ENCODE measurements at regions not wholly inside any gene's neighbourhood (a gene's known extent, or its start where the extent isn't known, plus 50 kb on each side); places are given as distances from the start of the nearest gene placed in this dataset.

- Histone ChIP-seq H3K9me3 (no peaks in the 10 kb centered on the region), H3K4me3 (no peak overlapping the region), H3K27me3 (no peaks in the 10 kb centered on the region), H3K4me1 (no peaks in the 10 kb centered on the region), H3K27ac (no peak overlapping the region), H3K36me3 (no peaks in the 10 kb centered on the region)
- WGBS, 2 donors (ENCODE audit: low coverage in 1 of 2), result 57 to 60% methylated on average over 3 to 6 of the region's 6 CpGs
- in situ Hi-C loops (cut with MboI; ENCODE audit: low pct_ligation_motif_present in 1 of 4, low pct_unique_long_range_greater_than_20kb in 1 of 4, low sequenced_read_pairs in 3 of 4), result loop anchor here in 2 of 4 donors (25.0 kb wide), 2 partner anchors 128 to 447 kb away; no protein-coding TSS in a partner anchor
- intact Hi-C loops (cut with DNase I; ENCODE audit: low total_unique reads), result no loop called here
- no peak for TF ChIP-seq POLR2A (IDR thresholded peaks at IDR 0.05)
- TF ChIP-seq, protein P1, sequence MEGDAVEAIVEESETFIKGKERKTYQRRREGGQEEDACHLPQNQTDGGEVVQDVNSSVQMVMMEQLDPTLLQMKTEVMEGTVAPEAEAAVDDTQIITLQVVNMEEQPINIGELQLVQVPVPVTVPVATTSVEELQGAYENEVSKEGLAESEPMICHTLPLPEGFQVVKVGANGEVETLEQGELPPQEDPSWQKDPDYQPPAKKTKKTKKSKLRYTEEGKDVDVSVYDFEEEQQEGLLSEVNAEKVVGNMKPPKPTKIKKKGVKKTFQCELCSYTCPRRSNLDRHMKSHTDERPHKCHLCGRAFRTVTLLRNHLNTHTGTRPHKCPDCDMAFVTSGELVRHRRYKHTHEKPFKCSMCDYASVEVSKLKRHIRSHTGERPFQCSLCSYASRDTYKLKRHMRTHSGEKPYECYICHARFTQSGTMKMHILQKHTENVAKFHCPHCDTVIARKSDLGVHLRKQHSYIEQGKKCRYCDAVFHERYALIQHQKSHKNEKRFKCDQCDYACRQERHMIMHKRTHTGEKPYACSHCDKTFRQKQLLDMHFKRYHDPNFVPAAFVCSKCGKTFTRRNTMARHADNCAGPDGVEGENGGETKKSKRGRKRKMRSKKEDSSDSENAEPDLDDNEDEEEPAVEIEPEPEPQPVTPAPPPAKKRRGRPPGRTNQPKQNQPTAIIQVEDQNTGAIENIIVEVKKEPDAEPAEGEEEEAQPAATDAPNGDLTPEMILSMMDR (IDR thresholded peaks at IDR 0.05), result no peak
- TF ChIP-seq POLR2AphosphoS5 (IDR thresholded peaks at IDR 0.05), result no peak
- TF ChIP-seq EP300 (IDR thresholded peaks at IDR 0.05; ENCODE audit: low read depth), result no peak
- DNase-seq, result no peak
These were observed 163.9 kb downstream of the TSEN15 start for GRCh38 chr1:184215274-184215925.

DNA sequence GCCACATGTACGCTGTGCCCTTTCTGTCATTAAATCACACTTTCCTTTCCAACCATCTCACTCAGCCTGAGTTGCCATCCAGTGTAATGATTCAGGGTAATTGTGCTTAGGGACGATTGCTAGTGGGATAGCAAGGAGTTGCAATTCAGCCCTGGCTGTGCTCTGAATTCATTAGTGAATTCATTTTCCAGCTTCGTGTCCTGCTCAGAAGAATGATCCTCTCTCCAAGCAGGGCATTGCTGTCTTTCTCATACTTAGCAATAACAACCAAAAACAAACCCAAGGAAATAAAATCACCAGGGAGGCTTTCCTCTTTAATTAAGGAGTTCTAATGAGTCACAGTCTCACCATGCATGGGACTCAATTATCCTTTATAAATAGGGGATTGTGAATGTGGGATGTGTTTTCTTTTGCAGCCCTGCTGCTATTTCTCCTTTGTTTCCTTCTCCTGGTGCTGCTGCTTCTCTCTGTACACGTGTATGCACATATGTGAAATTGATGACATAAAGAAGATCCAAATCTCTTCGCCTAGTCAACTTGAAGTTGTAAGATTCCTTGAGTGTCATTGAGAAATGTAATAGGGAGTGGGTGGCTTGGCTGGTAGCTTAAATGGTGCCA is 167.0 kb downstream of the TSEN15 start:
- no peak for DNase-seq
- peaks cover 0 to 4% (median 0%) of the 10 kb centered on the region in 4 donors for H3K4me1 ChIP-seq
- in situ Hi-C loops (cut with MboI; ENCODE audit: low pct_ligation_motif_present in 1 of 4, low pct_unique_long_range_greater_than_20kb in 1 of 4, low sequenced_read_pairs in 3 of 4), result loop anchor here in 2 of 4 donors (25.0 kb wide), 2 partner anchors 131 to 444 kb away; no protein-coding TSS in a partner anchor
- intact Hi-C loops (cut with DNase I; ENCODE audit: low total_unique reads), result no loop called here
- no peak overlapping the region for H3K4me3 ChIP-seq
- H3K27ac ChIP-seq, result no peak overlapping the region
- WGBS, 2 donors (ENCODE audit: low coverage in 1 of 2), result 65 to 79% methylated on average over 3 to 5 of the region's 5 CpGs
- H3K27me3 ChIP-seq, result no peaks in the 10 kb centered on the region
- H3K9me3 ChIP-seq, result no peaks in the 10 kb centered on the region
- no peaks in the 10 kb centered on the region for H3K36me3 ChIP-seq
- no peak for TF ChIP-seq POLR2AphosphoS5 (IDR thresholded peaks at IDR 0.05)
- TF ChIP-seq POLR2A (IDR thresholded peaks at IDR 0.05), result no peak
- TF ChIP-seq, protein P1 (IDR thresholded peaks at IDR 0.05), result no peak
- TF ChIP-seq EP300 (IDR thresholded peaks at IDR 0.05; ENCODE audit: low read depth), result no peak

DNA sequence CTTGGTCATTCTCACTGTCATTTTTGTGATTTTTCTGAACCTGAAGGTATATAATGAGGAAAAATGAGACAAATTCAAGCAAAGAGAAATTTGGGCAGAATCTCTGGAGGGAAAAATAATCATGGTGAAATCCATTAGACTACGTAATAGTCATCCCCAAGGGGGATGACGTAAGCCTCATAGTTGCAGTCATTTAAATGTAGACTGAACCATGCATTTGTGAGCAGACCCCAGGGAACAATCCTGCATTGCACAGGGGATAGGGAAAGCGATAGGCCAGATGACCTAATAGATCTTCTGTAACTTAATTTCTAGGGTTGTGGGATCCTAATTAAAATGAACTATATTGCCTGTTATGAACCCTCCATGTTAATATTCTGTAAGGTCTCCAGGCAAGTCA is 167.4 kb upstream of the C1orf21 start:
- H3K27ac ChIP-seq, result no peak overlapping the region
- TF ChIP-seq, protein P1 (IDR thresholded peaks at IDR 0.05), result no peak
- TF ChIP-seq EP300 (IDR thresholded peaks at IDR 0.05; ENCODE audit: low read depth) (no peak), POLR2AphosphoS5 (IDR thresholded peaks at IDR 0.05) (no peak), POLR2A (IDR thresholded peaks at IDR 0.05) (no peak)
- H3K9me3 ChIP-seq, result no peaks in the 10 kb centered on the region
- in situ Hi-C loops (cut with MboI; ENCODE audit: low pct_ligation_motif_present in 1 of 4, low pct_unique_long_range_greater_than_20kb in 1 of 4, low sequenced_read_pairs in 3 of 4), result loop anchor here in 2 of 4 donors (25.0 kb wide), 2 partner anchors 132 to 443 kb away; no protein-coding TSS in a partner anchor
- H3K36me3 ChIP-seq, result no peaks in the 10 kb centered on the region
- no peak overlapping the region for H3K4me3 ChIP-seq
- intact Hi-C loops (cut with DNase I; ENCODE audit: low total_unique reads), result no loop called here
- WGBS, 2 donors (ENCODE audit: low coverage in 1 of 2), result 47 to 69% methylated on average over 3 of the region's 3 CpGs
- peaks cover 0 to 4% (median 0%) of the 10 kb centered on the region in 4 donors for H3K4me1 ChIP-seq
- no peak for DNase-seq
- H3K27me3 ChIP-seq, result no peaks in the 10 kb centered on the region

GRCh38 chr1:184219883-184220282 is 166.9 kb upstream of the C1orf21 start:
- Histone ChIP-seq H3K27me3 (no peaks in the 10 kb centered on the region), H3K36me3 (no peaks in the 10 kb centered on the region), H3K9me3 (no peaks in the 10 kb centered on the region), H3K27ac (no peak overlapping the region), H3K4me3 (no peak overlapping the region), H3K4me1 (peaks cover 0 to 4% (median 0%) of the 10 kb centered on the region in 4 donors)
- intact Hi-C loops (cut with DNase I; ENCODE audit: low total_unique reads), result loop anchor here (10.0 kb wide), 1 partner anchor 145 kb away; no protein-coding TSS in a partner anchor
- DNase-seq, result no peak
- WGBS, 2 donors (ENCODE audit: low coverage in 1 of 2), result 92% methylated on average over 8 of the region's 8 CpGs; no CpG with 5 or more reads in 1 of the 2 donors
- TF ChIP-seq, protein P1 (IDR thresholded peaks at IDR 0.05), result no peak
- no peak for TF ChIP-seq EP300 (IDR thresholded peaks at IDR 0.05; ENCODE audit: low read depth)
- TF ChIP-seq POLR2A (IDR thresholded peaks at IDR 0.05), result no peak
- no peak for TF ChIP-seq POLR2AphosphoS5 (IDR thresholded peaks at IDR 0.05)
- in situ Hi-C loops (cut with MboI; ENCODE audit: low pct_ligation_motif_present in 1 of 4, low pct_unique_long_range_greater_than_20kb in 1 of 4, low sequenced_read_pairs in 3 of 4), result loop anchor here (5.0 to 25.0 kb wide), 4 partner anchors 133 to 442 kb away; no protein-coding TSS in a partner anchor
